KOPT-K1 (cell line): ENCODE measurements at regions not wholly inside any gene's neighbourhood (a gene's known extent, or its start where the extent isn't known, plus 50 kb on each side); places are given as distances from the start of the nearest gene placed in this dataset.
"Not testable (repeated sequence)": the region's sequence is repeated elsewhere in the genome, so short reads cannot be mapped to it uniquely, and the experiment has no call there.

Source experiments
- H3K27ac ChIP-seq: fragments of 200-600 bp; sonication (generic); 2 replicates; pipeline ENCODE4 v1.5.1; 2016; ENCODE audit warnings: antibody characterized with exemption, mild to moderate bottlenecking, low read depth, low read length; ENCODE audit not compliant: poor library complexity, severe bottlenecking
- H3K36me3 ChIP-seq: fragments of 200-600 bp; sonication (generic); 2 replicates; pipeline ENCODE4 v1.5.1; 2017; ENCODE audit warnings: antibody characterized with exemption, mild to moderate bottlenecking, low read length, moderate library complexity; ENCODE audit not compliant: insufficient read depth
- H3K9me3 ChIP-seq: fragments of 200-600 bp; sonication (generic); 2 replicates; pipeline ENCODE4 v1.5.1; 2017; ENCODE audit warnings: antibody characterized with exemption, low read length, mild to moderate bottlenecking; ENCODE audit not compliant: insufficient read depth, poor library complexity, severe bottlenecking

GRCh38 chr6:15143540-15143939, 102.3 kb upstream of the JARID2 start:
- Histone ChIP-seq H3K9me3 (no peaks in the 10 kb centered on the region), H3K27ac (no peak overlapping the region), H3K36me3 (no peaks in the 10 kb centered on the region)

GRCh38 chr6:15145821-15146220, 100.0 kb upstream of the JARID2 start:
- Histone ChIP-seq H3K36me3 (no peaks in the 10 kb centered on the region), H3K27ac (no peak overlapping the region), H3K9me3 (no peaks in the 10 kb centered on the region)

GRCh38 chr6:15147827-15148226, 98.0 kb upstream of the JARID2 start:
- no peaks in the 10 kb centered on the region for H3K9me3 ChIP-seq
- no peaks in the 10 kb centered on the region for H3K36me3 ChIP-seq
- no peak overlapping the region for H3K27ac ChIP-seq

GRCh38 chr6:15148356-15148946, 97.4 kb upstream of the JARID2 start:
- Histone ChIP-seq H3K36me3 (no peaks in the 10 kb centered on the region), H3K9me3 (no peaks in the 10 kb centered on the region), H3K27ac (no peak overlapping the region)

- no peak overlapping the region for H3K27ac ChIP-seq
- H3K36me3 ChIP-seq = no peaks in the 10 kb centered on the region
- no peaks in the 10 kb centered on the region for H3K9me3 ChIP-seq
Observed at GRCh38 chr6:15150207-15150606, 95.7 kb upstream of the JARID2 start.

- no peaks in the 10 kb centered on the region for H3K36me3 ChIP-seq
- no peaks in the 10 kb centered on the region for H3K9me3 ChIP-seq
- no peak overlapping the region for H3K27ac ChIP-seq
Observed at GRCh38 chr6:15152700-15153099, 93.2 kb upstream of the JARID2 start.

- no peaks in the 10 kb centered on the region for H3K36me3 ChIP-seq
- no peak overlapping the region for H3K27ac ChIP-seq
- no peaks in the 10 kb centered on the region for H3K9me3 ChIP-seq
Observed at GRCh38 chr6:15153191-15153590, 92.7 kb upstream of the JARID2 start.

GRCh38 chr6:15157479-15157878, 88.4 kb upstream of the JARID2 start:
- no peaks in the 10 kb centered on the region for H3K36me3 ChIP-seq
- no peak overlapping the region for H3K27ac ChIP-seq

GRCh38 chr6:15158821-15159619, 86.8 kb upstream of the JARID2 start:
- Histone ChIP-seq H3K36me3 (no peaks in the 10 kb centered on the region), H3K27ac (no peak overlapping the region), H3K9me3 (no peaks in the 10 kb centered on the region)

More at GRCh38 chr6:15157479-15157878, 88.4 kb upstream of the JARID2 start:
- H3K9me3 ChIP-seq = no peaks in the 10 kb centered on the region

- Histone ChIP-seq H3K36me3 (no peaks in the 10 kb centered on the region), H3K27ac (no peak overlapping the region), H3K9me3 (no peaks in the 10 kb centered on the region)
Observed at GRCh38 chr6:15160812-15161211, 85.1 kb upstream of the JARID2 start.

GRCh38 chr6:15164855-15165254, 81.0 kb upstream of the JARID2 start:
- not testable (repeated sequence) for H3K27ac ChIP-seq, H3K9me3 ChIP-seq, H3K36me3 ChIP-seq

GRCh38 chr6:15166121-15166520, 79.7 kb upstream of the JARID2 start:
- Histone ChIP-seq H3K9me3 (no peaks in the 10 kb centered on the region), H3K36me3 (no peaks in the 10 kb centered on the region), H3K27ac (no peak overlapping the region)

GRCh38 chr6:15170126-15170525, 75.7 kb upstream of the JARID2 start:
- no peak overlapping the region for H3K27ac ChIP-seq
- no peaks in the 10 kb centered on the region for H3K36me3 ChIP-seq
- H3K9me3 ChIP-seq = no peaks in the 10 kb centered on the region

- no peaks in the 10 kb centered on the region for H3K36me3 ChIP-seq
- H3K9me3 ChIP-seq = no peaks in the 10 kb centered on the region
- H3K27ac ChIP-seq = no peak overlapping the region
Observed at GRCh38 chr6:15171026-15171425, 74.8 kb upstream of the JARID2 start.

- no peaks in the 10 kb centered on the region for H3K36me3 ChIP-seq
- no peaks in the 10 kb centered on the region for H3K9me3 ChIP-seq
- no peak overlapping the region for H3K27ac ChIP-seq
Observed at GRCh38 chr6:15176816-15177370, 69.0 kb upstream of the JARID2 start.

GRCh38 chr6:15183979-15184378, 61.9 kb upstream of the JARID2 start:
- Histone ChIP-seq H3K27ac (no peak overlapping the region), H3K36me3 (no peaks in the 10 kb centered on the region), H3K9me3 (no peaks in the 10 kb centered on the region)
